Karpas-422 (cell line): ENCODE measurements at regions not wholly inside any gene's neighbourhood (a gene's known extent, or its start where the extent isn't known, plus 50 kb on each side); places are given as distances from the start of the nearest gene placed in this dataset.

ENCODE experiments used
- DNase-seq: peaks from one replicate; pipeline ENCODE4 v3.0.0-alpha.2; 2015
- H2AFZ ChIP-seq: fragments of 200-600 bp; sonication (generic); 2 replicates; pipeline ENCODE4 v1.6.1; 2014; ENCODE audit warnings: antibody characterized with exemption, low read length, mixed read lengths
- H3K27ac ChIP-seq: fragments of 200-600 bp; sonication (generic); 2 replicates; pipeline ENCODE4 v1.5.1; 2014; ENCODE audit warnings: mild to moderate bottlenecking, low read length, moderate library complexity
- H3K27me3 ChIP-seq: fragments of 200-600 bp; sonication (generic); 2 replicates; pipeline ENCODE4 v1.6.1; 2014; ENCODE audit warnings: low read length, mixed read lengths
- H3K36me3 ChIP-seq: fragments of 200-600 bp; sonication (generic); 2 replicates; pipeline ENCODE4 v1.6.1; 2014; ENCODE audit warnings: low read length, mixed read lengths; ENCODE audit not compliant: insufficient read depth
- H3K4me1 ChIP-seq: fragments of 200-600 bp; sonication (generic); 2 replicates; pipeline ENCODE4 v1.6.1; 2014; ENCODE audit warnings: mild to moderate bottlenecking, low read length, mixed read lengths
- H3K4me2 ChIP-seq: fragments of 200-600 bp; sonication (generic); 2 replicates; pipeline ENCODE4 v1.6.1; 2014; ENCODE audit warnings: low read length, low read depth, mild to moderate bottlenecking; ENCODE audit not compliant: poor library complexity, severe bottlenecking
- H3K4me3 ChIP-seq: fragments of 200-600 bp; sonication (generic); 2 replicates; pipeline ENCODE4 v1.5.1; 2014; ENCODE audit warnings: mild to moderate bottlenecking, antibody characterized with exemption, low read length, mixed read lengths
- H3K79me2 ChIP-seq: fragments of 200-600 bp; sonication (generic); 2 replicates; pipeline ENCODE4 v1.6.1; 2014; ENCODE audit warnings: mild to moderate bottlenecking, low read length, mixed read lengths
- H3K9ac ChIP-seq: fragments of 200-600 bp; sonication (generic); 2 replicates; pipeline ENCODE4 v1.6.0; 2014; ENCODE audit warnings: low read length
- H3K9me2 ChIP-seq: fragments of 200-600 bp; sonication (generic), shearing (Covaris generic); replicated peaks from 2 replicates; pipeline ENCODE4 v1.6.0; 2014; ENCODE audit warnings: mild to moderate bottlenecking, low read length, moderate library complexity; ENCODE audit not compliant: insufficient read depth
- H3K9me3 ChIP-seq: fragments of 300-700, 200-600 bp; sonication (generic); 2 replicates; pipeline ENCODE4 v1.6.1; 2014; ENCODE audit warnings: low read length, mixed read lengths
- H4K20me1 ChIP-seq: fragments of 200-600 bp; sonication (generic); 2 replicates; pipeline ENCODE4 v1.6.1; 2014; ENCODE audit warnings: mild to moderate bottlenecking, antibody characterized with exemption, low read length, low read depth; ENCODE audit not compliant: insufficient read depth

- Histone ChIP-seq H2AFZ (no peak overlapping the region), H3K27me3 (no peaks in the 10 kb centered on the region), H3K4me1 (no peaks in the 10 kb centered on the region), H3K27ac (no peak overlapping the region), H3K9ac (no peak overlapping the region), H4K20me1 (no peaks in the 10 kb centered on the region), H3K4me2 (no peak overlapping the region), H3K9me2 (no peaks in the 10 kb centered on the region), H3K36me3 (no peaks in the 10 kb centered on the region), H3K9me3 (no peaks in the 10 kb centered on the region), H3K4me3 (no peak overlapping the region), H3K79me2 (no peaks in the 10 kb centered on the region)
- no peak for DNase-seq
These were observed 459.6 kb downstream of the PTPRC start for GRCh38 chr1:199098468-199098867.

DNA sequence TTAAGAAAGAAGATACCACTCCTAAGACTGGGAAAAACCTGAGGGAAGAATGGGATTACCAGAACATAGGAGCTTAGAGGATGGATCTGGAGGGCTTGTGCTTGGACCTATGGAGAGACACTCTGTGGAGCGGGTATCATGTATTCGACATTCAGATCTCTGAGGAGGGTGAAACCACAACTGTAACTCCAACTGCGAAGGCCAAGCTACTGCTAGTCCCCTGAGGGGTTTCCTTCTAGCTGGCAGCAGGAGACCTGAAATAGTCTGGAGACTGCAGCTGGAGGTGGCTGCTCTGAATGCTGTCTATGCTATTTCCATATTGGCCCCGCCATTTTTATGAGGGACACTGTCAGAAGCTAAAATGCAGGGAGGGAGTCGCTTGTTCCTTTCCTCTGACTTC lies 462.3 kb downstream of the PTPRC start:
- Histone ChIP-seq H3K36me3 (no peaks in the 10 kb centered on the region), H3K4me1 (no peaks in the 10 kb centered on the region), H3K79me2 (no peaks in the 10 kb centered on the region), H2AFZ (no peak overlapping the region), H3K4me2 (no peak overlapping the region), H3K9me2 (no peaks in the 10 kb centered on the region), H4K20me1 (no peaks in the 10 kb centered on the region), H3K27me3 (no peaks in the 10 kb centered on the region), H3K9ac (no peak overlapping the region), H3K27ac (no peak overlapping the region), H3K9me3 (no peaks in the 10 kb centered on the region), H3K4me3 (no peak overlapping the region)
- DNase-seq = no peak

DNA sequence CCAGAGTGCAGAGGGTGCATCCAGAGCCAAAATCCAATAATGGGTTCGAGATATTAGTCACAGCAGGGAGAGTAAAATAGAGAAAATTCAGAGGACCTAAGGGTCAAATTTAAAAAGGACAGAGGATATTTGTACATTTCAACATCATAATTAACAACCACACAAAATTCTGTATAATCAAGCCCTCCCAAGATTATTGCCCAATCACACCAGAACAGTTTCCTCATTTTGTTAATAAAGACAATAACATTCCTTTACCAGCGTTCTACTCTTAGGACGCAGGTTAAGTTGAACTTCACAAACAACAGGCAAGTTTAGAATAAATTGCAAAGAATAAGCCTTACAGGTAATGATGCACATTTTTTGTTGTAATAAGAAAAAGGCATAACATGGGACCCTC lies 462.8 kb downstream of the PTPRC start:
- Histone ChIP-seq H3K27ac (no peak overlapping the region), H3K4me3 (no peak overlapping the region), H3K9ac (no peak overlapping the region), H3K36me3 (no peaks in the 10 kb centered on the region), H3K4me1 (no peaks in the 10 kb centered on the region), H3K4me2 (no peak overlapping the region), H2AFZ (no peak overlapping the region), H3K79me2 (no peaks in the 10 kb centered on the region), H3K9me3 (no peaks in the 10 kb centered on the region), H3K27me3 (no peaks in the 10 kb centered on the region), H3K9me2 (no peaks in the 10 kb centered on the region), H4K20me1 (no peaks in the 10 kb centered on the region)
- DNase-seq = no peak

GRCh38 chr1:199102239-199102638 lies 463.4 kb downstream of the PTPRC start:
- Histone ChIP-seq H3K36me3 (no peaks in the 10 kb centered on the region), H3K79me2 (no peaks in the 10 kb centered on the region), H3K4me2 (no peak overlapping the region), H3K9me3 (no peaks in the 10 kb centered on the region), H3K4me3 (no peak overlapping the region), H3K9me2 (no peaks in the 10 kb centered on the region), H4K20me1 (no peaks in the 10 kb centered on the region), H3K9ac (no peak overlapping the region), H3K27me3 (no peaks in the 10 kb centered on the region), H3K4me1 (no peaks in the 10 kb centered on the region), H3K27ac (no peak overlapping the region), H2AFZ (no peak overlapping the region)
- DNase-seq = no peak

- Histone ChIP-seq H3K9ac (no peak overlapping the region), H3K9me3 (no peaks in the 10 kb centered on the region), H2AFZ (no peak overlapping the region), H4K20me1 (no peaks in the 10 kb centered on the region), H3K4me3 (no peak overlapping the region), H3K9me2 (no peaks in the 10 kb centered on the region), H3K79me2 (no peaks in the 10 kb centered on the region), H3K36me3 (no peaks in the 10 kb centered on the region), H3K27me3 (no peaks in the 10 kb centered on the region), H3K4me1 (no peaks in the 10 kb centered on the region), H3K27ac (no peak overlapping the region), H3K4me2 (no peak overlapping the region)
- no peak for DNase-seq
These were observed 470.3 kb downstream of the PTPRC start for GRCh38 chr1:199109160-199109559.

GRCh38 chr1:199112365-199112764 lies 473.5 kb downstream of the PTPRC start:
- Histone ChIP-seq H3K79me2 (no peaks in the 10 kb centered on the region), H2AFZ (no peak overlapping the region), H3K9me3 (no peaks in the 10 kb centered on the region), H4K20me1 (no peaks in the 10 kb centered on the region), H3K9ac (no peak overlapping the region), H3K4me1 (no peaks in the 10 kb centered on the region), H3K4me3 (no peak overlapping the region), H3K36me3 (no peaks in the 10 kb centered on the region), H3K9me2 (no peaks in the 10 kb centered on the region), H3K4me2 (no peak overlapping the region), H3K27me3 (no peaks in the 10 kb centered on the region), H3K27ac (no peak overlapping the region)
- no peak for DNase-seq

GRCh38 chr1:199113265-199113869 lies 474.5 kb downstream of the PTPRC start:
- no peak overlapping the region for H3K4me2 ChIP-seq
- H3K4me3 ChIP-seq = no peak overlapping the region
- no peaks in the 10 kb centered on the region for H3K4me1 ChIP-seq
- H3K27ac ChIP-seq = no peak overlapping the region
- no peaks in the 10 kb centered on the region for H3K9me2 ChIP-seq
- no peaks in the 10 kb centered on the region for H4K20me1 ChIP-seq
- no peaks in the 10 kb centered on the region for H3K36me3 ChIP-seq
- no peaks in the 10 kb centered on the region for H3K9me3 ChIP-seq
- no peak overlapping the region for H3K9ac ChIP-seq
- DNase-seq = peak; percentile 86
- no peaks in the 10 kb centered on the region for H3K79me2 ChIP-seq
- H3K27me3 ChIP-seq = no peaks in the 10 kb centered on the region
- no peak overlapping the region for H2AFZ ChIP-seq

DNA sequence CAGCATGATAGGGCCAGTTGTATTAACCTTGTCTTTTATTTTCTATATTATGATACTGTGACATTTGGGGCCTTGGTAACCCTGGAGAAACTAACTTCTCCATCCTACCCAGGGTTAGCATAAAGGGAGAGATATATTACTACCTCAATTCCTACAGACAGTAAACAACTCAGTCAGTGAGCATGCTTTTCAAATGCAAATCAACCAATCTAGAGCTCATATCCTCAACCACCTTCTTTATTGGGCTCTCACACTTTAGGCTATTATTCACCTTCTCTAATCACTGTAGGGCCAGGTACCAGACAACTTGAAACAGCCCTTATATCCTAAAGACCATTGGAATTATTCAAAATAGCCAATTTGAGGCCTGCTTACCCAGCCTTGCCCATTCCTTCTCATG lies 477.6 kb downstream of the PTPRC start:
- Histone ChIP-seq H3K9me2 (no peaks in the 10 kb centered on the region), H3K9me3 (no peaks in the 10 kb centered on the region), H3K27me3 (no peaks in the 10 kb centered on the region), H3K4me1 (no peaks in the 10 kb centered on the region), H2AFZ (no peak overlapping the region), H3K4me3 (no peak overlapping the region), H3K9ac (no peak overlapping the region), H3K36me3 (no peaks in the 10 kb centered on the region), H3K79me2 (no peaks in the 10 kb centered on the region), H3K4me2 (no peak overlapping the region), H3K27ac (no peak overlapping the region), H4K20me1 (no peaks in the 10 kb centered on the region)
- no peak for DNase-seq

DNA sequence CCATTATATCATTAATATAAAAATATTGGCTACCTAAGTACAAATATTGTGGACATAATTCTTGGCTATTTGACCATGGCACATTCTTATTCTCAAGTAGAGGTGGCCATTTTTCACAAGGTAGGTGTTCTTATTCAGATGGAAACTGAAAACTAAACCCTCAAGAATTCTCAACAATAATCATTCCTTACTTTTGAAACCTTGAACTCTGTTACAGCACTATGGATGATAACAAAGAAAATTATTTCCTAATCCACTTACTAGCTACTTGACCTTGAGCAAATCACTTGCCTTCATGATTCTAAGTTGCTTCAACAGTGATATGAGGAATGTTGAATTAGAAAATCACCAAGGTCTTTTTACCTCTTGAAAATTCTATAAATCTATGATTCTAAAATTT lies 482.2 kb downstream of the PTPRC start:
- H2AFZ ChIP-seq = no peak overlapping the region
- H3K4me1 ChIP-seq = no peaks in the 10 kb centered on the region
- no peak overlapping the region for H3K9ac ChIP-seq
- H3K9me2 ChIP-seq = no peaks in the 10 kb centered on the region
- H3K9me3 ChIP-seq = no peaks in the 10 kb centered on the region
- H3K27ac ChIP-seq = no peak overlapping the region
- H3K27me3 ChIP-seq = no peaks in the 10 kb centered on the region
- H4K20me1 ChIP-seq = no peaks in the 10 kb centered on the region
- H3K79me2 ChIP-seq = no peaks in the 10 kb centered on the region
- no peak for DNase-seq
- no peak overlapping the region for H3K4me3 ChIP-seq
- H3K36me3 ChIP-seq = no peaks in the 10 kb centered on the region
- H3K4me2 ChIP-seq = no peak overlapping the region
